A549 (cell line): ENCODE measurements at regions not wholly inside any gene's neighbourhood (a gene's known extent, or its start where the extent isn't known, plus 50 kb on each side); places are given as distances from the start of the nearest gene placed in this dataset.

ENCODE experiments used
- ATAC-seq, 2 experiments: fragments of 200-7000 bp in 1 of 2; fragments of >200 bp in 1 of 2; cut with Nextera tagmentation in 1 of 2; cut with Tn5 transposase in 1 of 2; 3 replicates each; pipeline versions ENCODE4 v1.8.0 to v1.9.1; 2018 to 2020; ENCODE audit warnings: mild to moderate bottlenecking in 1 of 2, moderate library complexity in 1 of 2
- CTCF ChIA-PET: fragments of 300-600 bp; sonication (Branson Sonifier 250); formaldehyde crosslinking; extraction: SDS; loops from one replicate; lab custom pipeline; 2021; ENCODE audit warnings: antibody characterized with exemption, inconsistent platforms; lab: Yijun Ruan, JAX
- POLR2A ChIA-PET: fragments of 350-600 bp; formaldehyde crosslinking; extraction: SDS; loops from one replicate; lab custom pipeline; 2021; ENCODE audit warnings: antibody characterized with exemption, inconsistent platforms; lab: Yijun Ruan, JAX
- DNase-seq, 2 experiments: peaks; one replicate each; pipeline versions ENCODE4 v3.0.0 to v3.0.0-alpha.2; 2011 to 2016; ENCODE audit warnings: low read depth in 1 of 2, low spot score in 1 of 2
- FAIRE-seq: peaks from 2 replicates; lab custom pipeline; 2011; peaks lifted over from hg19 to GRCh38; lab: Jason Lieb, UNC
- H3K27ac ChIP-seq, 2 experiments: fragments of >200 bp; sonication (Bioruptor Twin); formaldehyde crosslinking; 3 replicates each; pipeline ENCODE4 v1.5.1; 2016 to 2017
- H3K4me1 ChIP-seq: fragments of >200 bp; sonication (Bioruptor Twin); formaldehyde crosslinking; 3 replicates; pipeline ENCODE4 v1.6.1; 2016
- H3K4me2 ChIP-seq: fragments of >200 bp; sonication (Bioruptor Twin); formaldehyde crosslinking; 3 replicates; pipeline ENCODE4 v1.6.1; 2016
- H3K4me3 ChIP-seq: fragments of >200 bp; sonication (Bioruptor Twin); formaldehyde crosslinking; 3 replicates; pipeline ENCODE4 v1.5.1; 2016
- H3K9me3 ChIP-seq: fragments of >200 bp; sonication (Bioruptor Twin); formaldehyde crosslinking; 3 replicates; pipeline ENCODE4 v1.6.1; 2016
- CBX8 ChIP-seq: fragments of 200-600 bp; sonication (generic); IDR thresholded peaks from 2 replicates; pipeline ENCODE4 v1.6.1; 2016
- CEBPB ChIP-seq, 2 experiments: fragments of >200 bp in 1 of 2; sonication (Bioruptor Twin) in 1 of 2; formaldehyde crosslinking in 1 of 2; IDR thresholded peaks; 2 replicates each; pipeline ENCODE4 v1.6.1; 2012 to 2016
- CHD2 ChIP-seq: fragments of 150-350 bp; IDR thresholded peaks from 2 replicates; pipeline ENCODE4 v1.6.1; 2014; ENCODE audit warnings: low read length; ENCODE audit not compliant: partially characterized antibody
- CTCF ChIP-seq: fragments of >200 bp; sonication (Bioruptor Twin); formaldehyde crosslinking; IDR thresholded peaks from 3 replicates; pipeline ENCODE4 v1.5.1; 2016
- E2F6 ChIP-seq: IDR thresholded peaks from 2 replicates; pipeline ENCODE4 v1.6.1; 2012; ENCODE audit warnings: low read depth, borderline replicate concordance
- EHF ChIP-seq: fragments of 250-450 bp; sonication (Bioruptor Pico); IDR thresholded peaks from 2 replicates; pipeline ENCODE4 v1.5.0; 2020; ENCODE audit warnings: mild to moderate bottlenecking
- ESRRA ChIP-seq: fragments of 150-350 bp; IDR thresholded peaks from 2 replicates; pipeline ENCODE4 v1.6.1; 2014; ENCODE audit warnings: mild to moderate bottlenecking, low read length, borderline replicate concordance
- FOXS1 ChIP-seq: fragments of 250-450 bp; sonication (Bioruptor Pico); IDR thresholded peaks from 2 replicates; pipeline ENCODE4 v1.5.0; 2020; ENCODE audit warnings: mild to moderate bottlenecking, moderate library complexity
- GATA3 ChIP-seq: IDR thresholded peaks from 2 replicates; pipeline ENCODE4 v1.6.1; 2012; ENCODE audit warnings: borderline replicate concordance
- HDAC2 ChIP-seq: fragments of 200-600 bp; sonication (generic); IDR thresholded peaks from 2 replicates; pipeline ENCODE4 v1.6.1; 2016
- HOXB13 ChIP-seq: fragments of 250-450 bp; sonication (Bioruptor Pico); IDR thresholded peaks from 2 replicates; pipeline ENCODE4 v1.5.0; 2020; ENCODE audit warnings: low read depth, mild to moderate bottlenecking, moderate library complexity
- JUN ChIP-seq, 2 experiments: fragments of >200 bp; sonication (Bioruptor Twin); formaldehyde crosslinking; IDR thresholded peaks; 2 replicates in 1 of 2; 3 replicates in 1 of 2; pipeline ENCODE4 v1.6.1; 2016 to 2017
- JUNB ChIP-seq: fragments of >200 bp; sonication (Bioruptor Twin); formaldehyde crosslinking; IDR thresholded peaks from 2 replicates; pipeline ENCODE4 v1.6.1; 2016
- KDM1A ChIP-seq: fragments of 200-600 bp; sonication (generic); IDR thresholded peaks from 2 replicates; pipeline ENCODE4 v1.6.1; 2016; ENCODE audit warnings: low read depth, mild to moderate bottlenecking
- KDM5A ChIP-seq: fragments of 200-600 bp; sonication (generic); IDR thresholded peaks from 2 replicates; pipeline ENCODE4 v1.6.1; 2016; ENCODE audit warnings: antibody characterized with exemption, mild to moderate bottlenecking
- NFE2L2 ChIP-seq: fragments of 150-350 bp; conservative IDR thresholded peaks from 2 replicates; pipeline ENCODE4 v1.6.1; 2014; ENCODE audit warnings: low read length
- NPAS2 ChIP-seq: fragments of 250-450 bp; sonication (Bioruptor Pico); IDR thresholded peaks from 2 replicates; pipeline ENCODE4 v1.8.0; 2022; ENCODE audit warnings: mild to moderate bottlenecking, moderate library complexity, borderline replicate concordance
- NR3C1 ChIP-seq: fragments of >200 bp; sonication (Bioruptor Twin); formaldehyde crosslinking; IDR thresholded peaks from 3 replicates; pipeline ENCODE4 v1.6.1; 2017
- POLR2A ChIP-seq: IDR thresholded peaks from 2 replicates; pipeline ENCODE4 v1.6.1; 2012; ENCODE audit warnings: mild to moderate bottlenecking, low read length
- POLR2AphosphoS2 ChIP-seq: conservative IDR thresholded peaks from 2 replicates; pipeline ENCODE4 v1.6.1; 2012; ENCODE audit warnings: low read length, improper control_type of control experiment, inconsistent platforms
- RCOR1 ChIP-seq: fragments of 150-350 bp; IDR thresholded peaks from 2 replicates; pipeline ENCODE4 v1.6.1; 2014; ENCODE audit warnings: antibody characterized with exemption, low read length, low read depth
- RFX5 ChIP-seq: fragments of 450-650 bp; IDR thresholded peaks from 2 replicates; pipeline ENCODE4 v1.7.1; 2014; ENCODE audit warnings: antibody characterized with exemption, mild to moderate bottlenecking, moderate library complexity
- RNF2 ChIP-seq: fragments of 200-600 bp; sonication (generic); IDR thresholded peaks from 2 replicates; pipeline ENCODE4 v1.6.1; 2016; ENCODE audit warnings: low read depth, mild to moderate bottlenecking, antibody characterized with exemption, moderate library complexity, borderline replicate concordance
- SREBF2 ChIP-seq: fragments of 450-650 bp; IDR thresholded peaks from 2 replicates; pipeline ENCODE4 v1.6.1; 2014; ENCODE audit warnings: mild to moderate bottlenecking, moderate library complexity
- TFCP2L1 ChIP-seq: fragments of 250-450 bp; sonication (Bioruptor Pico); IDR thresholded peaks from 2 replicates; pipeline ENCODE4 v1.5.0; 2021; ENCODE audit warnings: mild to moderate bottlenecking
- ZFP36 ChIP-seq: fragments of 450-650 bp; IDR thresholded peaks from 2 replicates; pipeline ENCODE4 v1.6.1; 2014; ENCODE audit warnings: borderline replicate concordance; ENCODE audit not compliant: partially characterized antibody
- ZNF302 ChIP-seq: fragments of 250-450 bp; sonication (Bioruptor Pico); IDR thresholded peaks from 2 replicates; pipeline ENCODE4 v1.9.0; 2021; ENCODE audit warnings: inconsistent platforms, mild to moderate bottlenecking, moderate library complexity
- ZSCAN20 ChIP-seq: fragments of 250-450 bp; sonication (Bioruptor Pico); IDR thresholded peaks from 2 replicates; pipeline ENCODE4 v1.8.0; 2022; ENCODE audit warnings: mild to moderate bottlenecking, moderate library complexity
- WGBS: methylation state at CpG from one replicate; pipeline ENCODE4 v1.1.6; 2017; ENCODE audit errors: missing lambda C conversion rate; 5-methylcytosine and 5-hydroxymethylcytosine counted together
- TF ChIP-seq, protein P1 (sequence below): fragments of 450-650 bp; IDR thresholded peaks from 2 replicates; pipeline ENCODE4 v1.6.1; 2014; ENCODE audit warnings: antibody characterized with exemption
- TF ChIP-seq, protein P2 (sequence below): fragments of 200-600 bp; sonication (generic); IDR thresholded peaks from 2 replicates; pipeline ENCODE4 v1.6.1; 2016; ENCODE audit warnings: antibody characterized with exemption, mild to moderate bottlenecking, moderate library complexity

- ATAC-seq (no peak; a peak in 1 of 6 replicates), FAIRE-seq (no peak), DNase-seq (no peak)
- Histone ChIP-seq H3K9me3 (no peaks in the 10 kb centered on the region), H3K4me1 (no peaks in the 10 kb centered on the region), H3K4me2 (no peak overlapping the region), H3K4me3 (no peak overlapping the region), H3K27ac (no peak overlapping the region)
- TF ChIP-seq JUN (IDR thresholded peaks at IDR 0.05), result no peak
- TF ChIP-seq EHF (CRISPR knock-in tag), result no peak
- TF ChIP-seq POLR2A, result no peak
- TF ChIP-seq, protein P1, sequence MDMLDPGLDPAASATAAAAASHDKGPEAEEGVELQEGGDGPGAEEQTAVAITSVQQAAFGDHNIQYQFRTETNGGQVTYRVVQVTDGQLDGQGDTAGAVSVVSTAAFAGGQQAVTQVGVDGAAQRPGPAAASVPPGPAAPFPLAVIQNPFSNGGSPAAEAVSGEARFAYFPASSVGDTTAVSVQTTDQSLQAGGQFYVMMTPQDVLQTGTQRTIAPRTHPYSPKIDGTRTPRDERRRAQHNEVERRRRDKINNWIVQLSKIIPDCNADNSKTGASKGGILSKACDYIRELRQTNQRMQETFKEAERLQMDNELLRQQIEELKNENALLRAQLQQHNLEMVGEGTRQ, result no peak
- no peak for TF ChIP-seq ZSCAN20 (CRISPR knock-in tag)
- no peak for TF ChIP-seq CEBPB (IDR thresholded peaks at IDR 0.05)
- no peak for TF ChIP-seq KDM1A
- TF ChIP-seq KDM5A, result no peak
- TF ChIP-seq ZNF302 (CRISPR knock-in tag), result no peak
- TF ChIP-seq CBX8, result no peak
- no peak for TF ChIP-seq CTCF
- TF ChIP-seq TFCP2L1 (CRISPR knock-in tag), result no peak
- no peak for TF ChIP-seq RFX5
- no peak for TF ChIP-seq RCOR1
- no peak for TF ChIP-seq GATA3
- no peak for TF ChIP-seq ZFP36
- ChIA-PET POLR2A (interaction anchor here (0.9 kb wide), 1 partner anchor 203 kb away, joined by 3 read pairs; the partner anchor contains the start of gene DMTF1), CTCF (interaction anchor here (1.3 kb wide), 1 partner anchor 199 kb away, joined by 5 read pairs; no protein-coding TSS in a partner anchor)
- WGBS, result 10% methylated on average over 7 of the region's 7 CpGs
These were observed 110.2 kb downstream of the ELAPOR2 start for GRCh38 chr7:86949052-86949778.

DNA sequence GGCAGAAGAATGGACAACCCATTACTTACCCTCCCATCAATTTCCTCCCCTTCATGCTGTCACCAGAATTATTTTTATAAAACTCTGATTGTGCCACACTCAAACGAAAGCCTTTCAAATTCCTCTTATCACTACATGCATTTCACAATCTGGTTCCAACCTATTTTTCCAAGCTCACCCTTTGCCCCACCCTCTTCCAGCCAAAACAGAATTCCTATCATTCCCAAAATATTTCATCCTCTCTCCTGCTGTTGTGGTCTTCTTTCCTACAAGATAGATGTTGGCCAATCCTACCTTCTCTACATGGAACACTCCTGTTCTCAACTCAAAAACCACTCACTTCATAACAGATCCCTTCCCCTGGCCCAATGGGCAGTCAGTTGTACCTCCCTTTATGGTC is 111.5 kb downstream of the ELAPOR2 start:
- no peak for FAIRE-seq
- Histone ChIP-seq H3K9me3 (no peaks in the 10 kb centered on the region), H3K27ac (no peak overlapping the region), H3K4me2 (no peak overlapping the region), H3K4me3 (no peak overlapping the region), H3K4me1 (no peaks in the 10 kb centered on the region)
- no peak for ATAC-seq
- ChIA-PET POLR2A (interaction anchor here (0.9 kb wide), 1 partner anchor 205 kb away, joined by 3 read pairs; the partner anchor contains the start of gene DMTF1), CTCF (interaction anchor here (0.7 to 0.9 kb wide), 2 partner anchors 14 to 200 kb away, joined by 3 to 5 read pairs; no protein-coding TSS in a partner anchor)
- no peak for TF ChIP-seq ESRRA
- no peak for TF ChIP-seq POLR2AphosphoS2
- TF ChIP-seq NR3C1, result no peak
- no peak for TF ChIP-seq NPAS2 (CRISPR knock-in tag)
- no peak for TF ChIP-seq RNF2
- TF ChIP-seq HDAC2, result no peak
- TF ChIP-seq RCOR1, result no peak
- no peak for TF ChIP-seq JUN (IDR thresholded peaks at IDR 0.05)
- no peak for TF ChIP-seq ZFP36
- TF ChIP-seq FOXS1, result no peak
- TF ChIP-seq, protein P2, sequence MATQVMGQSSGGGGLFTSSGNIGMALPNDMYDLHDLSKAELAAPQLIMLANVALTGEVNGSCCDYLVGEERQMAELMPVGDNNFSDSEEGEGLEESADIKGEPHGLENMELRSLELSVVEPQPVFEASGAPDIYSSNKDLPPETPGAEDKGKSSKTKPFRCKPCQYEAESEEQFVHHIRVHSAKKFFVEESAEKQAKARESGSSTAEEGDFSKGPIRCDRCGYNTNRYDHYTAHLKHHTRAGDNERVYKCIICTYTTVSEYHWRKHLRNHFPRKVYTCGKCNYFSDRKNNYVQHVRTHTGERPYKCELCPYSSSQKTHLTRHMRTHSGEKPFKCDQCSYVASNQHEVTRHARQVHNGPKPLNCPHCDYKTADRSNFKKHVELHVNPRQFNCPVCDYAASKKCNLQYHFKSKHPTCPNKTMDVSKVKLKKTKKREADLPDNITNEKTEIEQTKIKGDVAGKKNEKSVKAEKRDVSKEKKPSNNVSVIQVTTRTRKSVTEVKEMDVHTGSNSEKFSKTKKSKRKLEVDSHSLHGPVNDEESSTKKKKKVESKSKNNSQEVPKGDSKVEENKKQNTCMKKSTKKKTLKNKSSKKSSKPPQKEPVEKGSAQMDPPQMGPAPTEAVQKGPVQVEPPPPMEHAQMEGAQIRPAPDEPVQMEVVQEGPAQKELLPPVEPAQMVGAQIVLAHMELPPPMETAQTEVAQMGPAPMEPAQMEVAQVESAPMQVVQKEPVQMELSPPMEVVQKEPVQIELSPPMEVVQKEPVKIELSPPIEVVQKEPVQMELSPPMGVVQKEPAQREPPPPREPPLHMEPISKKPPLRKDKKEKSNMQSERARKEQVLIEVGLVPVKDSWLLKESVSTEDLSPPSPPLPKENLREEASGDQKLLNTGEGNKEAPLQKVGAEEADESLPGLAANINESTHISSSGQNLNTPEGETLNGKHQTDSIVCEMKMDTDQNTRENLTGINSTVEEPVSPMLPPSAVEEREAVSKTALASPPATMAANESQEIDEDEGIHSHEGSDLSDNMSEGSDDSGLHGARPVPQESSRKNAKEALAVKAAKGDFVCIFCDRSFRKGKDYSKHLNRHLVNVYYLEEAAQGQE, result no peak
- TF ChIP-seq CHD2, result no peak
- TF ChIP-seq JUNB, result no peak
- TF ChIP-seq EHF (CRISPR knock-in tag), result no peak
- TF ChIP-seq E2F6, result no peak
- no peak for TF ChIP-seq NFE2L2
- no peak for TF ChIP-seq SREBF2
- TF ChIP-seq CEBPB (IDR thresholded peaks at IDR 0.05), result no peak
- no peak for TF ChIP-seq HOXB13 (CRISPR knock-in tag)
- DNase-seq, result no peak
- whole genome bisulfite sequencing, result 0% methylated on average over 1 of the region's 1 CpG
